ENCODE measurements at regions not wholly inside any gene's neighbourhood (a gene's known extent, or its start where the extent isn't known, plus 50 kb on each side); places are given as distances from the start of the nearest gene placed in this dataset.

DNA sequence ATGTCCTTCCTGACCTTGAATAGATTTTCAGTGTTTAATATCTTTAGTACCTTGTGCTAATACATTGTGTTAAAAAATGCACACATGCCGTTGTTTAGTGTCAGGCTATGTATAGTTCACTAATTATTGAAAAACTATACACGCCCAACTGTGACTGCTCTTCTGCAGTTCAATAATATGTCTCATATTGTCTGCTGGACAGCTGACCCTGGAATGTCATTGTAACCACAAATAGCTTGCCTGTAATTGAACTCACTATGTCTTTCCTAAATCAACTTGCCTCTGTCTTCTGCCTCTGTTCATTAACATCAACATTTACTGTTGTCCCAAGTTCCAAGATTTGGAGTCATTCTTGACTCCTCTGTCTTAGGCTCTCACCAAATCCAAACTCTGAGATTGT, 114.5 kb downstream of the TMA16 start:
- TF ChIP-seq, protein P1, sequence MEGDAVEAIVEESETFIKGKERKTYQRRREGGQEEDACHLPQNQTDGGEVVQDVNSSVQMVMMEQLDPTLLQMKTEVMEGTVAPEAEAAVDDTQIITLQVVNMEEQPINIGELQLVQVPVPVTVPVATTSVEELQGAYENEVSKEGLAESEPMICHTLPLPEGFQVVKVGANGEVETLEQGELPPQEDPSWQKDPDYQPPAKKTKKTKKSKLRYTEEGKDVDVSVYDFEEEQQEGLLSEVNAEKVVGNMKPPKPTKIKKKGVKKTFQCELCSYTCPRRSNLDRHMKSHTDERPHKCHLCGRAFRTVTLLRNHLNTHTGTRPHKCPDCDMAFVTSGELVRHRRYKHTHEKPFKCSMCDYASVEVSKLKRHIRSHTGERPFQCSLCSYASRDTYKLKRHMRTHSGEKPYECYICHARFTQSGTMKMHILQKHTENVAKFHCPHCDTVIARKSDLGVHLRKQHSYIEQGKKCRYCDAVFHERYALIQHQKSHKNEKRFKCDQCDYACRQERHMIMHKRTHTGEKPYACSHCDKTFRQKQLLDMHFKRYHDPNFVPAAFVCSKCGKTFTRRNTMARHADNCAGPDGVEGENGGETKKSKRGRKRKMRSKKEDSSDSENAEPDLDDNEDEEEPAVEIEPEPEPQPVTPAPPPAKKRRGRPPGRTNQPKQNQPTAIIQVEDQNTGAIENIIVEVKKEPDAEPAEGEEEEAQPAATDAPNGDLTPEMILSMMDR (conservative IDR thresholded peaks at IDR 0.05; ENCODE audit: low read length), result no peak
- no peak for TF ChIP-seq EZH2phosphoT487 (IDR thresholded peaks at IDR 0.05; ENCODE audit: borderline replicate concordance, low read depth, low read length)

Data from OCI-LY7 (cell line).